SK-N-SH treated with all-trans-retinoic acid at 6 μM for 48 hours (cell line): ENCODE measurements at regions not wholly inside any gene's neighbourhood (a gene's known extent, or its start where the extent isn't known, plus 50 kb on each side); places are given as distances from the start of the nearest gene placed in this dataset.

Experiments used
- BACH2 ChIP-seq: fragments of 250-450 bp; sonication (Bioruptor Pico); IDR thresholded peaks from 2 replicates; pipeline ENCODE4 v1.9.0; 2021; ENCODE audit warnings: mild to moderate bottlenecking, borderline replicate concordance
- TCF4 ChIP-seq: fragments of 250-450 bp; sonication (Bioruptor Pico); IDR thresholded peaks from 2 replicates; pipeline ENCODE4 v1.8.0; 2021; ENCODE audit warnings: mild to moderate bottlenecking, moderate library complexity, borderline replicate concordance

DNA sequence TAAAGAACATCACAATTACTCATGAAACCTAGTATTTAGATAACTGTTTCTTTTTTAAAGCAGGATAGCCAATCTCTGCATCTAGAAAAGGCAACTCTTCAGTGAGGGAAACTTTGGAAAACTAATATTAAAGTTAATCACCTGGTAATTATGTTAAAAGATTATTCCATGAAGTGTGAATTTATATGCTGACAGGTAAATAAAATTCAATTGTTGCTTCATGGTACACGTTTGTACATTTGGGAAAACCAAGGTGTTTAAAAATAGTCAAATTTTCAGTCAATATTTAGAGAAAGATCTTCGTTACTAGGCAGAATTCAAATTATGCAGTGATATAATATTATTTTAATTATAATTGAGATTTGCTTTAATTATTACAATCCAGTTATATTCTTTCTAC lies 100.1 kb upstream of the LRFN5 start:
- TF ChIP-seq TCF4 (CRISPR knock-in tag) (no peak), BACH2 (CRISPR knock-in tag) (no peak)
